GM12878 (cell line): ENCODE measurements at regions not wholly inside any gene's neighbourhood (a gene's known extent, or its start where the extent isn't known, plus 50 kb on each side); places are given as distances from the start of the nearest gene placed in this dataset.

Experiments
- ATAC-seq: fragments of 200-7000 bp; cut with Tn5 transposase; 3 replicates; pipeline ENCODE4 v1.9.1; 2020; ENCODE audit warnings: mild to moderate bottlenecking, moderate library complexity
- BruUV-seq: library from RNA; stranded (reverse); fragments of 400-500 nt; replicated peaks from 2 replicates; lab custom pipeline; 2021; lab: Mats Ljungman, UMichigan
- CTCF ChIA-PET: fragments of 300-600 bp; sonication (Branson Sonifier 250); formaldehyde crosslinking; extraction: SDS; loops from one replicate; lab custom pipeline; 2021; ENCODE audit warnings: inconsistent platforms; lab: Yijun Ruan, JAX
- POLR2A ChIA-PET: fragments of 350-600 bp; formaldehyde crosslinking; extraction: SDS; loops from one replicate; lab custom pipeline; 2021; ENCODE audit warnings: inconsistent platforms; lab: Charles Lee
- RAD21 ChIA-PET: fragments of 300-600 bp; sonication (Branson Sonifier 250); formaldehyde crosslinking; loops from one replicate; lab custom pipeline; 2023; ENCODE audit warnings: antibody characterized with exemption; ENCODE audit not compliant: unreplicated experiment; lab: Charles Lee
- SMC1A ChIA-PET: fragments of 300-600 bp; sonication (Branson Sonifier 250); formaldehyde crosslinking; loops from one replicate; lab custom pipeline; 2023; ENCODE audit not compliant: unreplicated experiment, uncharacterized antibody; lab: Charles Lee
- DNase-seq: peaks from one replicate; pipeline ENCODE4 v3.0.0-alpha.2; 2011; ENCODE audit warnings: low read depth, low spot score
- FAIRE-seq: peaks from 3 replicates; lab custom pipeline; 2011; peaks lifted over from hg19 to GRCh38; lab: Jason Lieb, UNC
- H2AFZ ChIP-seq: 2 replicates; pipeline ENCODE4 v1.6.0; 2011; ENCODE audit warnings: low read depth, low read length, control low read depth; ENCODE audit not compliant: control insufficient read depth
- H3K27ac ChIP-seq: 2 replicates; pipeline ENCODE4 v1.5.1; 2011; ENCODE audit warnings: control low read depth; ENCODE audit not compliant: control insufficient read depth, insufficient read depth
- H3K27me3 ChIP-seq, 2 experiments: replicated peaks in 1 of 2; 2 replicates each; pipeline versions ENCODE4 v1.6.0 to v1.6.1; 2011; ENCODE audit warnings: low read length in 1 of 2; ENCODE audit not compliant: control insufficient read depth in 2 of 2, insufficient read depth in 2 of 2
- H3K36me3 ChIP-seq, 2 experiments: 2 replicates each; pipeline ENCODE4 v1.5.1; 2011; ENCODE audit warnings: low read length in 1 of 2; ENCODE audit not compliant: control insufficient read depth in 2 of 2, insufficient read depth in 2 of 2
- H3K4me1 ChIP-seq: 2 replicates; pipeline ENCODE4 v1.6.1; 2011; ENCODE audit warnings: mild to moderate bottlenecking, low read length, moderate library complexity, mixed read lengths; ENCODE audit not compliant: control insufficient read depth, insufficient read depth
- H3K4me2 ChIP-seq: 2 replicates; pipeline ENCODE4 v1.6.0; 2011; ENCODE audit warnings: control low read depth; ENCODE audit not compliant: control insufficient read depth, insufficient read depth
- H3K4me3 ChIP-seq: fragments of 200-600 bp; sonication (generic); 2 replicates; pipeline ENCODE4 v1.5.1; 2016
- H3K79me2 ChIP-seq: 2 replicates; pipeline ENCODE4 v1.6.0; 2011; ENCODE audit warnings: low read length; ENCODE audit not compliant: control insufficient read depth, insufficient read depth
- H3K9ac ChIP-seq: 2 replicates; pipeline ENCODE4 v1.8.0; 2011; ENCODE audit warnings: low read length, control low read depth, mixed read lengths; ENCODE audit not compliant: control insufficient read depth, insufficient read depth
- H3K9me3 ChIP-seq: replicated peaks from 3 replicates; pipeline ENCODE4 v1.5.1; 2011; ENCODE audit warnings: mild to moderate bottlenecking, low read length; ENCODE audit not compliant: control insufficient read depth, insufficient read depth
- H4K20me1 ChIP-seq: 2 replicates; pipeline ENCODE4 v1.6.0; 2011; ENCODE audit not compliant: control insufficient read depth, insufficient read depth
- CHD4 ChIP-seq: fragments of 200-600 bp; sonication (generic); IDR thresholded peaks from 2 replicates; pipeline ENCODE4 v1.6.1; 2016; ENCODE audit warnings: mild to moderate bottlenecking
- EED ChIP-seq: sonication (generic); IDR thresholded peaks from 2 replicates; pipeline ENCODE4 v1.6.1; 2016; ENCODE audit warnings: antibody characterized with exemption, low read depth
- HCFC1 ChIP-seq: fragments of 150-350 bp; IDR thresholded peaks from 2 replicates; pipeline ENCODE4 v1.6.1; 2014; ENCODE audit warnings: low read length
- HSF1 ChIP-seq: fragments of 150-350 bp; IDR thresholded peaks from 2 replicates; pipeline ENCODE4 v1.6.1; 2014; ENCODE audit warnings: mild to moderate bottlenecking, low read depth, low read length
- KLF5 ChIP-seq: fragments of 450-650 bp; IDR thresholded peaks from 2 replicates; pipeline ENCODE4 v1.6.1; 2014; ENCODE audit warnings: mild to moderate bottlenecking; ENCODE audit not compliant: partially characterized antibody
- LARP7 ChIP-seq: fragments of 450-650 bp; IDR thresholded peaks from 2 replicates; pipeline ENCODE4 v1.6.1; 2017; ENCODE audit warnings: mild to moderate bottlenecking
- MEF2B ChIP-seq: fragments of 450-650 bp; IDR thresholded peaks from 2 replicates; pipeline ENCODE4 v1.6.1; 2018; ENCODE audit warnings: mild to moderate bottlenecking, moderate library complexity; ENCODE audit not compliant: partially characterized antibody, poor library complexity, severe bottlenecking
- POLR2A ChIP-seq: IDR thresholded peaks from 2 replicates; pipeline ENCODE4 v1.6.1; 2011; ENCODE audit warnings: low read depth, mild to moderate bottlenecking, low read length
- RAD51 ChIP-seq: fragments of 450-650 bp; IDR thresholded peaks from 2 replicates; pipeline ENCODE4 v1.6.1; 2016; ENCODE audit warnings: moderate library complexity, mild to moderate bottlenecking, inconsistent platforms
- SPI1 ChIP-seq: IDR thresholded peaks from 2 replicates; pipeline ENCODE4 v1.6.1; 2011; ENCODE audit warnings: low read depth, mild to moderate bottlenecking, low read length, moderate library complexity, borderline replicate concordance; ENCODE audit not compliant: insufficient read depth
- USF1 ChIP-seq: IDR thresholded peaks from 2 replicates; pipeline ENCODE4 v1.6.1; 2011; ENCODE audit warnings: borderline replicate concordance, low read depth, mild to moderate bottlenecking, moderate library complexity, mixed read lengths, low read length; ENCODE audit not compliant: insufficient read depth; ENCODE audit errors: extremely low read length
- ZNF207 ChIP-seq: fragments of 450-650 bp; IDR thresholded peaks from 2 replicates; pipeline ENCODE4 v1.6.1; 2014; ENCODE audit warnings: antibody characterized with exemption, mild to moderate bottlenecking, borderline replicate concordance
- ZNF592 ChIP-seq: fragments of 450-650 bp; IDR thresholded peaks from 2 replicates; pipeline ENCODE4 v1.6.1; 2017; ENCODE audit warnings: mild to moderate bottlenecking, moderate library complexity
- WGBS: methylation state at CpG from one replicate; pipeline ENCODE4 v1.1.6; 2016; ENCODE audit warnings: low lambda C conversion rate; ENCODE audit not compliant: insufficient replicate concordance, insufficient coverage; ENCODE audit errors: missing lambda C conversion rate; 5-methylcytosine and 5-hydroxymethylcytosine counted together
- in situ Hi-C: fragments of 300-500 bp; cut with MboI; formaldehyde crosslinking; loops from 9 replicates; pipeline ENCODE4 v1.14.3; 2018; ENCODE audit warnings: mixed read lengths
- intact Hi-C: fragments of 100-400 bp; cut with micrococcal nuclease; formaldehyde crosslinking; loops from one replicate; pipeline ENCODE4 v1.14.2; 2022; ENCODE audit not compliant: unreplicated experiment

GRCh38 chr5:6321078-6321477 is 57.3 kb downstream of the MED10 start:
- intact Hi-C loops: no loop called here
- Histone ChIP-seq H3K4me3 (no peak overlapping the region), H3K27ac (no peak overlapping the region), H3K9ac (no peak overlapping the region), H3K79me2 (no peaks in the 10 kb centered on the region), H3K4me2 (no peak overlapping the region), H3K4me1 (no peaks in the 10 kb centered on the region), H3K9me3 (no peaks in the 10 kb centered on the region; the same call in 2 of the 3 replicates), H3K27me3 (no peaks in the 10 kb centered on the region), H2AFZ (no peak overlapping the region), H3K36me3 (no peaks in the 10 kb centered on the region), H4K20me1 (no peaks in the 10 kb centered on the region)
- TF ChIP-seq POLR2A: no peak
- TF ChIP-seq MEF2B: no peak
- no peak for TF ChIP-seq KLF5
- no peak for TF ChIP-seq ZNF592
- TF ChIP-seq CHD4: no peak
- no peak for TF ChIP-seq SPI1
- TF ChIP-seq HSF1: no peak
- TF ChIP-seq LARP7: no peak
- TF ChIP-seq HCFC1: no peak
- TF ChIP-seq ZNF207: no peak
- TF ChIP-seq USF1: no peak
- no peak for TF ChIP-seq EED
- no peak for TF ChIP-seq RAD51
- ChIA-PET CTCF (no interaction called here), RAD21 (no interaction called here), POLR2A (no interaction called here), SMC1A (no interaction called here)
- in situ Hi-C loops: no loop called here
- no peak for ATAC-seq
- no TSS peak for BruUV-seq
- FAIRE-seq: no peak
- 0% methylated on average over 1 of the region's 1 CpG for WGBS
- DNase-seq: no peak
